ENCODE measurements at regions not wholly inside any gene's neighbourhood (a gene's known extent, or its start where the extent isn't known, plus 50 kb on each side); places are given as distances from the start of the nearest gene placed in this dataset.
"Not testable (repeated sequence)": the region's sequence is repeated elsewhere in the genome, so short reads cannot be mapped to it uniquely, and the experiment has no call there.

DNA sequence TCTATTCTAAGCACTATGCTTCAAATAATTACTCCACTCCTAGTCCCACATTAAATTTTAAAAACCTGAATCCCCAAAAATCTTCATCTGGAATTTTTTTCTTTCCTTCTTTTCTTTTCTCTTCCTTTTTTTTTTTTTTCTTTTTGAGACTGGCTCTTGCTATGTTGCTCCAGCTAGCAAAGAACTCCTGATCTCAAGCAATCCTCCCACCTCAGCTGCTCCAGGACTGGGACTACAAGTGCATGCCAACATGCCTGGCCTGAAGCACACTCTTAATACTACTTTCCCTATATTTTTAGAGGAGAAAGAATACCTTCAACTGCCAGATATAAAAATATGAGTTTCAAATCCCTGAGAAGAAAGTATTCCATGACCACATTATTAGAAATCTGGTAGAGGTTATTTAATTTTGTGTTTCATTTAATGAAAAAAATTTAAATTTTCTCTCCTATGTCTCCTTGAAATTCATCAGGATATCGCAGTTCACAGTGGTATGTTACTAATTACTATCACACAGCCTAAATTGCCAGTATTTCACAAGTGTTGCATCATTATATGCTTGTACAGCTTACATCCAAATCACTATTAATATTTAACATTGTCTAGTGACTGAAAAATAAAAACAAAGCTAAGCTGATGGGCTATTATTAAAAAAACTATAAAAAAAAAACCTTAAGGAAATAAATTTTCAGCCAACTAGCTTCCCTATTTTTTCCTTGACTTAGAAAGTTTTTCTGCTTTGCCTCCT lies 227.8 kb downstream of the NAF1 start:
- no peak for DNase-seq (ENCODE audit: low spot score)

DNA sequence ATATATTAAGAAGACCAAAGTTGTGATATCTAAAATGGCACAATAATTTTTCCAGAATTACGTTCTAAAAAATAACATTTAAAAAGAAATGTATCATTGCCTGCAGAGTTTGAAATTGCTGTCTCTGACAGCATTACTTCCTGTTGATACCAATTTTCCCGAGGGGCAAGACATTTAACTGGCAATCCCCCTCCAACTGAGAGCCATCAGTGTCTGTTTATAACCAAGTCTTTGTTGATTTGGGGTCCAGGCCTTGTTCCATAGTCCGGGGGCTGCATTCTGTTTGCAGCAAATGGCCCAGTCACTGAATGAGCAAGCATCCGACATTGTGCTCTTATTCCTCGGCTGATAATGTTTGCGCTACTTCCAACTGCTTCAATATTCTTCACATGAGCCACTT lies 231.5 kb downstream of the NAF1 start:
- no peak for DNase-seq (ENCODE audit: low spot score)

DNA sequence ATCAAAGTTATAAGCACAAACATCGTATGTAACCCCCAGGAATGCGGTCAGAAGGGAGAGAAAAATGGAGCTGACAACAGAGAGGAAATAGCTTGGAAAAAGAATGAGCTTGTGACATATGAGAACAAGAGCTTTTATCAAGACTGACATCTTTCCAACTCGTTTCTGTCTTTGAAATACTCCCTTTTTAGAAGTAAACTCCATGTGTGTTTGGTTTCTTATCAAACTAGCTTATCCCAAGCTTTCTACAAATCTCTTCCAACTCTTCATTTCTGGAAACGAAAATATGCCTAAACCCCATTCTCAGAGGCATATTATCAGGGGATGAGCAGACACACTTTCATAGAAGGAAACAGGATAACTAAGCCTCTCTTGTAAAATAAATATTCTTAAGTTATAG lies 235.4 kb downstream of the NAF1 start:
- no peak for DNase-seq (ENCODE audit: low spot score)

DNA sequence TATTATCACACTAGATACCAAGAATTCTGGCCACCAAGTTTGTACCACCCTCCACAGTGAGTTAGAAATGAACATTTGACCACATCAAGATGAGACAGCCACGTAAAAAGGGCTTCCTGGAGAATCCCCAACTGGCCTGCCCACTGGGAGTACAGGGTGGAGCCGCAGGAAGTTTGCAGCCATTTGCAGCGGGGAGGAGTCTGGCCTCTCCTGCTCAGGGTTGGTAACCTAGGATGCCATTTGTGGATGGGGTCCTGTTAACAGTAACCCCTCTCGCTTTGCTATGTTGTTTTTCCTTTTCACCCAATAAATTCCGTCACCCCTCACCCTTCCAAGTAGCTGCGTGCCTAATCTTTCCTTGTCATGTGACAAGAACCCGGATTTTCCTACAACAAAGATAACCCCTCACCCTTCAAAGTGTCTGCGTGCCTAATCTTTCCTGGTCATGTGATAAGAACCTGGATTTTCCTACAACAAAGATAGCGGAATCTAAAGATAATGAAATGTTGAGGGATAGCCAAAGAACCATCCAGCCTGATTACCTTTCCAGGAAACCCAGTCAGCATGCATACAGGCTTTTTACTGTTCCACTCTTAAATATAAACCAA lies 245.4 kb downstream of the NAF1 start:
- DNase-seq (ENCODE audit: low spot score), result no peak

GRCh38 chr4:162920649-162921048 lies 246.0 kb downstream of the NAF1 start:
- DNase-seq (ENCODE audit: low spot score), result no peak

DNA sequence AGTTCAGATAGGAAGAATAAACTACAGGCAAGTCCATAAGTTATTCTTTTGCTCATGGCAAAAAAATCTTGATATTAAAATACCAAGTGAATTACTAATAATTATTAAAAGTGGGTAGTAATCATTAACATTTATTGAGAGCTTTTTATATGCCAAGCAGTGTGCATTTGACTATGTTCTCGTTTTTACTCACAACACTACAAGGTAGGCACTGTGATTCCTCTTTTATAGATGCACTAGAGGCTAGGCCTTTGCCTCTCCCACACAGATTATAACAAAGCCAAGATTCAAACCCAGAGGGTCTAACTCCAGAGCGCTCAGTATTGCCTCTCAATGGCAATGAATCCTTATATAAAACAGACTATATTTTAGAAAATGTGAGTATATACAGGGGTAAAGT lies 254.2 kb downstream of the NAF1 start:
- no peak for DNase-seq (ENCODE audit: low spot score)

DNA sequence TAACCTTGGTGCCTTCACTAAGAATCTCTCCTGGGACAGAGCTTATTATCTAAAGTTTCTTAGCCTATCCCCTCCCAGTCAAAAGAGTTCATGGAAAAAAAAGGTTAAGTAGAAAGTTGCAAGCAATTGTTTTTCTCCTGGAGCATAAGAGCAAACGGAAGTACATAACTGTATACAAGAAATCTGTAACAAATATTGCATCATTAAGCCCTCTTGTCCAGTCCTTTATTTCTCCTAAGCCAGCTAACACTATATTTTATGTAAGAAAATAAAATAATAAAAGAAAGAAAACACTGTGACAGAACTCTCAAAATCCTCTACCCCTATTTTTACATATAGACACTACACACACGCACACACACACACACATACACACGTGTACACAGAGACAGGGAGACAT lies 255.3 kb downstream of the NAF1 start:
- no peak for DNase-seq (ENCODE audit: low spot score)

DNA sequence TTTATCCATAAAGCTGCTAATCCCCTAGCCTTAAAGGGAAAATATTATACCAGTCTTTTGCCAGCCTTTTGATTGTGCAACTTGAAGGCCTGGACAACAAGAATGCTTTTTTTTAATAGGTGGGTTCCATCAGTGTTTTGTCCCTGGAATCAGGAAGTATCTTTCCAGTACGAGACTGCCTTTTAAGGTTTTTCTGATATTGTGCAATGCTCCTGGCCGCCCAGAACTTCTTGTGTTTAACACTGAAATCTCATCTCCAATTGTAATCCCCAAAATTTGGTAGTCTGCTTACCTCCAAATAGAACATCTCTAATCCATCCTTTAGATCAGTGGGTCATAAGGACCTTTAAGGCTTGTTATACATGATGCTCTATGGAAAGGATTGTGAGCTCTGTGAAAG lies 256.7 kb downstream of the NAF1 start:
- DNase-seq (ENCODE audit: low spot score), result no peak

DNA sequence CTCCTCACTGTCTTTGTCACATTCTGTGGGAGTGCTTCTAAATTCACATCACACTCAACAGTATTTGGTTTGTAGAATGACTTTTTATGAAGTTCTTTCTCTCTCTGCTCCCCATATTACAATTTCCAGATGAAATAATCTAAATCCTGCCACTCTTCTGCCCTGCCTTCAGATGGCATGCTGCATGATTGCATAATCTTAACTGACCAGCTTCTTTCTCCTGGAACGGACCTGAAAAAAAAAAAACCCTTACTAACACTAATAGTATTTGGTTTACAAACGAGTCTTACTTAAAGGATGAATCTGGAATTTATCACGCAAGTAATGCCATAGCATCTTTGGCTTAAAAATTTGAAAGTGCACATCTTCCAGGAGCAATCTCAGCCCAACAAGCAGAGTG lies 272.3 kb downstream of the NAF1 start:
- DNase-seq (ENCODE audit: low spot score), result no peak

DNA sequence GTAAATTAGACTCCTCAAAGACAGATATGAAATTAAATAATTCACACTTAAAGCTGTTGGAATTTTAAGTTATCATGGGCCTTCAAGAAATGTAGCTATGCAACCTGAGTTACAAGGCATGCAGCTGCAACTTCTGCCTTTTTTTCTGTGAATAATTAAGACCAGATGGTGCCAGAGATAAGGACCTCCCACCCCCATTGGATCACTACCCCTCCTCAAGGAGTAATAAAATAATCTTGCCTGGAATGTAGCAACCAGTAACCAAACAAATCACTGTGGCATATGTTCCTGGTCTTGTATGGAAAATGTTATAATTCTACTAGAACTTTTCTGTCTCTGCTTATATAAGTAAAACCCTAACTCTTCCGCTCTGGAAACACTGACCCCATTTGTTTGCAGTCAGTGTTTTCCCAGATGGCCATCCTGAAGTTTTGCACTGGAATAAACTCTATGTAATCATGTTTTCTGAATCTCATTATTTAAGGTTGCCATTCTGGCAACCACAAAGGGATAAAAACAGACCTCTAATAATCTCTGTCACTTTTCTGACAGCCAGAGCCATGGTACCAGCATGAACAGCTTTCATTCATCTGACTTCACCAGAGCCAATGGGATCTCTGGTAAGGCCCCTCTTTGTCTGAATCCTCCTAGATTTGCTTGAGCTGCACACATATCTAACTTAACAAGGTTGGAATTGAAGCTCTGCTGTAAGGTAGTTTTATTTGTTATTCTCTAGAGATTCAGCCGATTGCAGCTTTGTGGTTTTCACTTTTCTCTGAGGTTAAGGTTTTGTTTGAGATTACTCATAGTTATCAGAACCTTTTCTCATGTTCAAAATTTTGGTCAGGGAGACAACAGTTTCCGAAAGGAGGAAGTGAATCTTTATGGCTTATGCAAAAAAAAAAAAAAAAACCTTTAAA lies 274.6 kb downstream of the NAF1 start:
- no peak for DNase-seq (ENCODE audit: low spot score)

GRCh38 chr4:162878096-162878495 lies 288.6 kb downstream of the NAF1 start:
- DNase-seq (ENCODE audit: low spot score), result no peak

DNA sequence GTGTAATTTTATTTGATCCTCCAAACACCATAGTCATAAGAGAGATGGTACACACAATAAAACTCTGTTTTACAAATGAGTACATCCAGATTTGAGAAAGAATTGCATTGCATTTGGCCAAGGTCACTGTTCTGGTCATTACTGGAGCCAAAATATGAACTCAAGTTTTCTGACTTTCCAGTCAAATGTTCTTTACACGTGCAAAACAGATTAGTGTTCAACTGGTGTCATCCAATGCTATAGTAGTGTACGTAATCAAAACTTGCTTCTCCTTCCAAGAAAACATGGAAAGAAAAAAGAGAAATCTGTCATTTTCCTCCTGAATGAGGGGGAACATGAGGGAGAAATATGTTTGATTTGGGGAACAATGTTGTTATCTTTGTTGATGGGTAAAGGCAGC lies 291.9 kb downstream of the NAF1 start:
- no peak for DNase-seq (ENCODE audit: low spot score)

GRCh38 chr4:162871990-162872389 lies 294.7 kb downstream of the NAF1 start:
- no peak for DNase-seq (ENCODE audit: low spot score)

DNA sequence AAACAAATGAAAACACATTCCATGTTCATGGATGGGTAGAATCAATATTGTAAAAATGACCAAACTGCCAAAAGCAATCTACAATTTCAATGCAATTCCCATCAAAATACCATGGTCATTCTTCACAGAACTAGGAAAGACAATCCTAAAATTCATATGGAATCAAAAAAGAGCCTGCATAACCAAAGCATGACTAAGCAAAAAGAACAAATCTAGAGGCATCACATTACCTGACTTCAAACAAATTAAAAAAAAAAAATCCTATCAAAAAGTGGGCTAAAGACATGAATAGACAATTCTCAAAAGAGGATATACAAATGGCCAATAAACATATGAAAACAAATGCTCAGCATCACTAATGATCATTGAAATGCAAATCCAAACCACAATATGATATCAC lies 297.5 kb downstream of the NAF1 start:
- no peak for DNase-seq (ENCODE audit: low spot score)

- no peak for DNase-seq (ENCODE audit: low spot score)
These were observed 300.1 kb downstream of the NAF1 start for GRCh38 chr4:162866565-162866964.

DNA sequence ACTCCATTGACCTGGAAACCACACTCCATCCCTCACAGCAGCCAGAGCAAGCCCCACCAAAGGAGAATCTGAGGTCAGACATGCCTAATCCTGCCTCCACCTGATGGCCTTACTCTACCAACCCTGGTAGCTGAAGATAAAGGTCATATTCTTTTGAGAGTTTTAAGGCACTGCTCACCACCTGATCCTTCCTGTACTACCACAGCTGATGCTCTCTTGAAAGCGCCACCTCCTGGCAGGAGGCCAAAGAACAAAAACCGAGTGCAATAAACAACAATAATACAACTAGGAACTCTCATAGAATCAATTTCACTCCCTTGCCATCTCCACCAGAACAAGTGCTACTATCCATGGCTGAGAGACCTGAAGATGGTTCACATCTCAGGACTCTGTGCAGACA lies 301.6 kb downstream of the NAF1 start:
- DNase-seq (ENCODE audit: low spot score), result no peak

DNA sequence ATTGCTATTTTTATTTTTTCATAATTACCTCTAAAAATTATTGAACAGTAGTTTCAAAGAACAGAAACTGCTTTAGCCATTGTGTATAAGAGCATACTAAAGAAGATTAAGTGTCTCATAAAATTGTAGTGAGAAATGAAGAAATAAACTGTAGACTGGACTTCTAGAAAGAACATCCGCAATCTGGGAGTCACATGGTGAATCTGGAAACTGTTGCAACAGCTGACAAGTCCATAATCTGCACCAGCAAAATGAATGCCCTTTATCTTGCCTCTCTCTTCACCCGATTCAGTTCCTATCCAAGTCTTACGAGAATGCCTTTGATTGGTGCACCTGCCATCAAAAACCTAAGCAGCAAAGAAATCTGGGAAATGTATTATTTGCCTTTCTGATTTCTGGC lies 312.9 kb downstream of the NAF1 start:
- no peak for DNase-seq (ENCODE audit: low spot score)

GRCh38 chr4:162852642-162853041 lies 314.0 kb downstream of the NAF1 start:
- no peak for DNase-seq (ENCODE audit: low spot score)

DNA sequence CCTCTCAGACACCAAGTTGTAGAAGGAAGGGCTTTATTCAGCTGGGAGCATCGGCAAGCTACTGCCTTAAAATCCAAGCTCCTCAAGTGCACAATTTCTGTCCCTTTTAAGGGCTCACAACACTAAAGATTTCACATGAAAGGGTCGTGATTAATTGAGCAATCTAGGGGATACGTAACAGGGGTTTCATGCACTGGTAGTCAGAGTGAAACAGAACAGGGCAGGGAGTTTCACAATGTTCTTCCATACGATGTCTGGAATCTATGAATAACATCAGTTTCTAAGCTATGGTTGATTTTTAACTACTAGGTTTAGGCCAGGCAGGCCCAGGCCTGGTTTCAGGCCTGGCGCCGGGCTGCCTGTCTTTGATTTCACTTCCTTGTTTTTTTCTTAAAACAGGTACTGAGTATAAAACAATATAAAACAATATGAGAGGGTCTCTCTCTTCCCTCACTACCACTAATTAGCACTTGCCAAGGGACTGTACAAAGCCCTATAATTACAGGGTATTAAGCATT lies 315.4 kb downstream of the NAF1 start:
- DNase-seq (ENCODE audit: low spot score), result not testable (repeated sequence)

- DNase-seq (ENCODE audit: low spot score), result no peak
These were observed 316.8 kb downstream of the NAF1 start for GRCh38 chr4:162849937-162850336.

GRCh38 chr4:162847945-162848549 lies 318.6 kb downstream of the NAF1 start:
- DNase-seq (ENCODE audit: low spot score), result no peak

DNA sequence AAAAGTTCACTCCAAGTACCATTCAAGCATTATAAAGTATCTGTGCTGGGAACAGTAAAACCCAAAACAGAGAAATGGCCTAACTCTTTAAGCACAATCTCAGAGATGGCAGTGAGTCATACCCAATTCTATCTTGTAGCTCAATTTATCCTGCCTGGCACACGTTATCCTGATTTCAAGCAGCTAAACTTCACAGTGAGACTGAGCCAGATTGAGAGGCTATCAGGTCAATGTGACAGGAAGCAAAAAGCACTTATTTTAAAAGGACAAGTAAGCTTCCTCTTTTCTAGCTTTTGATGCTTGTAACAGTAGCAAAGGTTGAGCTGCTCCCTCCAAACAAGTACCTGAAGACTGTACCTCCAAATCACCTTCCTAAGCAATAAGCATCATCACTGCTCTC lies 324.9 kb downstream of the NAF1 start:
- no peak for DNase-seq (ENCODE audit: low spot score)
